ENCODE measurements at regions not wholly inside any gene's neighbourhood (a gene's known extent, or its start where the extent isn't known, plus 50 kb on each side); places are given as distances from the start of the nearest gene placed in this dataset.

DNA sequence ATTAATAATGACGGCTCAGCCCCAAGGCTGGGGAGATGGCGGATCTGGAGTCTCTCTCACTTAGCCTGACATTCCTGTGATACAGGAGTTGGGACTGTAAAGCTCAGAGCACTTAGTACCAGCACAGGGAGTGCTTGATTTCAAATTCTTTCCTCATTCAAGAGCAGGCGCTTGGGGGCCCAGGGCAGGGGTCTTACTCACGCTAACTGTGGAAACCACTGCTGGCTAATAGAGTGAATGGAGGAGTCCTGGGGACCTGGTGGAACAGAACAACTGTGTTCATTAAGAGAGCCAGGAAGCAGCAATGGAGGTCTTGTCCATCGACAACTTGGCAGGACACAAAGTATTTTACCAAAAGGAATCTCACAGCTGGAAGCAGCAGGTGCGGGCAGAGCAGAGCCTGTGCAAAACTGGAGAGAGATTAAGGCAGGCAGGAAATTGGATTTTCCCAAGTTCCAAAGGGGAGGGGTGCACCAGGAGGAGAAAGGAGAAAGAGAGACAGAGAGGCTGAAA is 358.9 kb downstream of the TNS1 start:
- H3K36me3 ChIP-seq (ENCODE audit: control insufficient read depth, insufficient read depth, low read length): no peaks in the 10 kb centered on the region
- CTCF ChIA-PET: no interaction called here
- no peaks in the 10 kb centered on the region for H3K4me1 ChIP-seq (ENCODE audit: control insufficient read depth, insufficient read depth, low read length)
- H3K27ac ChIP-seq (ENCODE audit: low read length): no peak overlapping the region
- no peaks in the 10 kb centered on the region for H3K9me3 ChIP-seq (ENCODE audit: control insufficient read depth, insufficient read depth, low read depth, low read length)
- BruUV-seq (replicated peaks): no TSS peak
- ATAC-seq: no peak
- POLR2A ChIA-PET: no interaction called here
- H3K27me3 ChIP-seq (ENCODE audit: control insufficient read depth, insufficient read depth, low read length): no peaks in the 10 kb centered on the region
- DNase-seq (ENCODE audit: low read depth, low spot score): no peak
- TF ChIP-seq SIN3A (IDR thresholded peaks at IDR 0.05; ENCODE audit: borderline replicate concordance, insufficient read depth, low read depth, low read length) (no peak), POLR2AphosphoS5 (IDR thresholded peaks at IDR 0.05; ENCODE audit: low read depth, low read length) (no peak), CTCF (IDR thresholded peaks at IDR 0.05) (no peak), TCF7L2 (IDR thresholded peaks at IDR 0.05; ENCODE audit: low read depth, low read length) (no peak)
- TF ChIP-seq, protein P1, sequence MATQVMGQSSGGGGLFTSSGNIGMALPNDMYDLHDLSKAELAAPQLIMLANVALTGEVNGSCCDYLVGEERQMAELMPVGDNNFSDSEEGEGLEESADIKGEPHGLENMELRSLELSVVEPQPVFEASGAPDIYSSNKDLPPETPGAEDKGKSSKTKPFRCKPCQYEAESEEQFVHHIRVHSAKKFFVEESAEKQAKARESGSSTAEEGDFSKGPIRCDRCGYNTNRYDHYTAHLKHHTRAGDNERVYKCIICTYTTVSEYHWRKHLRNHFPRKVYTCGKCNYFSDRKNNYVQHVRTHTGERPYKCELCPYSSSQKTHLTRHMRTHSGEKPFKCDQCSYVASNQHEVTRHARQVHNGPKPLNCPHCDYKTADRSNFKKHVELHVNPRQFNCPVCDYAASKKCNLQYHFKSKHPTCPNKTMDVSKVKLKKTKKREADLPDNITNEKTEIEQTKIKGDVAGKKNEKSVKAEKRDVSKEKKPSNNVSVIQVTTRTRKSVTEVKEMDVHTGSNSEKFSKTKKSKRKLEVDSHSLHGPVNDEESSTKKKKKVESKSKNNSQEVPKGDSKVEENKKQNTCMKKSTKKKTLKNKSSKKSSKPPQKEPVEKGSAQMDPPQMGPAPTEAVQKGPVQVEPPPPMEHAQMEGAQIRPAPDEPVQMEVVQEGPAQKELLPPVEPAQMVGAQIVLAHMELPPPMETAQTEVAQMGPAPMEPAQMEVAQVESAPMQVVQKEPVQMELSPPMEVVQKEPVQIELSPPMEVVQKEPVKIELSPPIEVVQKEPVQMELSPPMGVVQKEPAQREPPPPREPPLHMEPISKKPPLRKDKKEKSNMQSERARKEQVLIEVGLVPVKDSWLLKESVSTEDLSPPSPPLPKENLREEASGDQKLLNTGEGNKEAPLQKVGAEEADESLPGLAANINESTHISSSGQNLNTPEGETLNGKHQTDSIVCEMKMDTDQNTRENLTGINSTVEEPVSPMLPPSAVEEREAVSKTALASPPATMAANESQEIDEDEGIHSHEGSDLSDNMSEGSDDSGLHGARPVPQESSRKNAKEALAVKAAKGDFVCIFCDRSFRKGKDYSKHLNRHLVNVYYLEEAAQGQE (IDR thresholded peaks at IDR 0.05; ENCODE audit: insufficient read depth in 1 of 2, low read depth in 2 of 2, low read length in 1 of 2): no peak
- in situ Hi-C loops (cut with HindIII; ENCODE audit: low pct_unique_long_range_greater_than_20kb, low sequenced_read_pairs) (no loop called here), intact Hi-C loops (cut with micrococcal nuclease; ENCODE audit: unreplicated experiment) (no loop called here)
- no peak overlapping the region for H3K4me3 ChIP-seq (ENCODE audit: low read depth in 2 of 2, low read length in 2 of 2)

- BruUV-seq (replicated peaks): no TSS peak
- Histone ChIP-seq H3K27ac (ENCODE audit: low read length) (no peak overlapping the region), H3K4me1 (ENCODE audit: control insufficient read depth, insufficient read depth, low read length) (no peaks in the 10 kb centered on the region), H3K27me3 (ENCODE audit: control insufficient read depth, insufficient read depth, low read length) (no peaks in the 10 kb centered on the region), H3K36me3 (ENCODE audit: control insufficient read depth, insufficient read depth, low read length) (no peaks in the 10 kb centered on the region), H3K4me3 (ENCODE audit: low read depth in 2 of 2, low read length in 2 of 2) (no peak overlapping the region), H3K9me3 (ENCODE audit: control insufficient read depth, insufficient read depth, low read depth, low read length) (no peaks in the 10 kb centered on the region)
- no peak for TF ChIP-seq SIN3A (IDR thresholded peaks at IDR 0.05; ENCODE audit: borderline replicate concordance, insufficient read depth, low read depth, low read length)
- no peak for TF ChIP-seq CTCF (IDR thresholded peaks at IDR 0.05)
- TF ChIP-seq, protein P1 (IDR thresholded peaks at IDR 0.05; ENCODE audit: insufficient read depth in 1 of 2, low read depth in 2 of 2, low read length in 1 of 2): no peak
- TF ChIP-seq TCF7L2 (IDR thresholded peaks at IDR 0.05; ENCODE audit: low read depth, low read length): no peak
- TF ChIP-seq POLR2AphosphoS5 (IDR thresholded peaks at IDR 0.05; ENCODE audit: low read depth, low read length): no peak
- intact Hi-C loops (cut with micrococcal nuclease; ENCODE audit: unreplicated experiment): no loop called here
- DNase-seq (ENCODE audit: low read depth, low spot score) (no peak), ATAC-seq (no peak)
- in situ Hi-C loops (cut with HindIII; ENCODE audit: low pct_unique_long_range_greater_than_20kb, low sequenced_read_pairs): no loop called here
- POLR2A ChIA-PET: no interaction called here
- CTCF ChIA-PET: no interaction called here
Measured at GRCh38 chr2:217642944-217643343, 359.9 kb downstream of the TNS1 start.

All from Panc1 (cell line).